ENCODE measurements at regions not wholly inside any gene's neighbourhood (a gene's known extent, or its start where the extent isn't known, plus 50 kb on each side); places are given as distances from the start of the nearest gene placed in this dataset.

DNA sequence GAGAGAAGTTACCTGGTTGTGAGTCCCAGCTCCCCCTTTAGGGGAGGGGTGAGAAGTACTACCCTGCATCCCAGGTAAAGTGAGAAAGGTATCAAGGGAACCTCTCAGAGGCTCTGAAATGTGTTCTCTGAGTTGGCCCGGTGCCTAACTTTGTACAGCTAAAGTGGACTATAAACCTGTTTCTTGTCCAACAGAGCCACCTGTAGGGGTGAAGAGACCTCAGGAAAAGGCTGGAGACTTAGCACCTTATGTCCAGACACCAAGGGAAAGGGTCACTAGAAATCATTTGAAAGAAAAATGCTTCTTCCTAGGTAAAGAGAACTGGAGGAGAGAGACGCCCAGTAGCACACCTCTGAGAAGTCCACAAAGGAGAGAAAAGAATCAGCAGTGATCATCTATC, 108.3 kb upstream of the KIF2A start:
- ChIA-PET CTCF (no interaction called here), POLR2A (no interaction called here)
- DNase-seq (ENCODE audit: extremely low spot score): no peak
- TF ChIP-seq, protein P1, sequence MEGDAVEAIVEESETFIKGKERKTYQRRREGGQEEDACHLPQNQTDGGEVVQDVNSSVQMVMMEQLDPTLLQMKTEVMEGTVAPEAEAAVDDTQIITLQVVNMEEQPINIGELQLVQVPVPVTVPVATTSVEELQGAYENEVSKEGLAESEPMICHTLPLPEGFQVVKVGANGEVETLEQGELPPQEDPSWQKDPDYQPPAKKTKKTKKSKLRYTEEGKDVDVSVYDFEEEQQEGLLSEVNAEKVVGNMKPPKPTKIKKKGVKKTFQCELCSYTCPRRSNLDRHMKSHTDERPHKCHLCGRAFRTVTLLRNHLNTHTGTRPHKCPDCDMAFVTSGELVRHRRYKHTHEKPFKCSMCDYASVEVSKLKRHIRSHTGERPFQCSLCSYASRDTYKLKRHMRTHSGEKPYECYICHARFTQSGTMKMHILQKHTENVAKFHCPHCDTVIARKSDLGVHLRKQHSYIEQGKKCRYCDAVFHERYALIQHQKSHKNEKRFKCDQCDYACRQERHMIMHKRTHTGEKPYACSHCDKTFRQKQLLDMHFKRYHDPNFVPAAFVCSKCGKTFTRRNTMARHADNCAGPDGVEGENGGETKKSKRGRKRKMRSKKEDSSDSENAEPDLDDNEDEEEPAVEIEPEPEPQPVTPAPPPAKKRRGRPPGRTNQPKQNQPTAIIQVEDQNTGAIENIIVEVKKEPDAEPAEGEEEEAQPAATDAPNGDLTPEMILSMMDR (IDR thresholded peaks at IDR 0.05; ENCODE audit: control extremely low read depth, extremely low read depth, low read depth, missing control alignments): no peak

DNA sequence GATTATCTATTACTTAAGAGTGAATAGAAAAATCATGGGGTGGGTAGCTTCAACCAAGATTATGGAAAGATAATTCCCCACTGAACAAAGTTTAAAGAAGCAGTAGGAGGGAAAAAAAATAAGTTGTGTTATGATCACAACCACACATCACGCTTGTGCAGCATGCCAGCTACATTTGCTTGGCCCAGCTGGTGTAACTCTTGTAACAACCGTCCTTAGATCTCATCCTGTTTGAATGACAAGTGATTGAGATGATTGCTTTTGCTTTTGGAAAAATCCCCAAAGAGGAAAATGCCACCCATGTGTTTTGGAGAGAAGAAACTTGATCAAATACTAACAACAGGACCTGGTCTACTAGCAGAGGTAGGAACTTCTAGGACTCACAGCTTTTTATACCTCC, 107.6 kb upstream of the KIF2A start:
- POLR2A ChIA-PET: no interaction called here
- TF ChIP-seq, protein P1 (IDR thresholded peaks at IDR 0.05; ENCODE audit: control extremely low read depth, extremely low read depth, low read depth, missing control alignments): no peak
- DNase-seq (ENCODE audit: extremely low spot score): no peak
- CTCF ChIA-PET: interaction anchor here (1.0 to 1.2 kb wide), 2 partner anchors 10 to 322 kb away, joined by 3 read pairs; no protein-coding TSS in a partner anchor

DNA sequence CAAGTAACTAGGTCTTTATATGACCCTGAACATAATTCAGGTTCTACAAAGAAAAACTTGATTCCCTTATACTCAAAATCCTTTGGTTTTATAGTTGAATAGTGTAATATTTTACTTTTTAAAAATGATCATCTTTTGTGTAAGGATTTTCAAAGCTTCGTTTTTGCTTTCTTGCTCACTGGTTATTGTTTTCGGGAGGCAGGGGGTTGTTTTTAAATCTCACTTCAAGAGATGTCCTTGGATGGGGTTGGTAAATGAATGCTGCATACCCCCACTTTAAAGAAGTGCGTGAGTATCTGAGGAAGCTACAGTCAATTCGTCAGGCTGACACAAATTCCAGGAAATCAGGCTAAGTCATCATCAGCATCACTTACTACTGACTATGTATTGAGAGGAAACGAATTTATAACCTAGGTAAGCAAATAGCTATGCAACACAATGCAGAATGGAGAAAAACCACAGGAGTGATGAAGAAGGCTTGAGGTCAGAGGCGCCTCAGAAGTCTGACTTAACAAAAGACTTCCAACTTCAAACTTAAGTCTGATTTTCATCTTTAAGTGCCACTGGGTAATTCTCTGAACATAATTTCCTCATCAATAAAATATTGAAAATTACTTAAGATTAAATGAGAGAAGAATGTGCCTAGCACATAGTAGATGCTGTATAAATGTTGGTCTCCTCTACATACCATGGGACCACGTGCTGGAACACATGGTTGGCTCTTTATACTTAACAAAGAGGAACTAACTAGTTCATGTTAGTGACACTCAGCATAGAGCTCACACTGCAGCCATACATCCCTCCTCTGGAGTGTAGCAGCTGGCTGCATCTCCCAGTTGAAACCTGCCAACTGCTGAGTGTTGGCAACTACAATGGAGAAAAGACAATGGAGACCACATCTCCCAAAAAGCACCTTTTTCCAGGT, 106.0 kb upstream of the KIF2A start:
- TF ChIP-seq, protein P1 (IDR thresholded peaks at IDR 0.05; ENCODE audit: control extremely low read depth, extremely low read depth, low read depth, missing control alignments): no peak
- DNase-seq (ENCODE audit: extremely low spot score): no peak
- ChIA-PET CTCF (interaction anchor here (1.2 kb wide), 1 partner anchor 12 kb away, joined by 3 read pairs; no protein-coding TSS in a partner anchor), POLR2A (no interaction called here)

DNA sequence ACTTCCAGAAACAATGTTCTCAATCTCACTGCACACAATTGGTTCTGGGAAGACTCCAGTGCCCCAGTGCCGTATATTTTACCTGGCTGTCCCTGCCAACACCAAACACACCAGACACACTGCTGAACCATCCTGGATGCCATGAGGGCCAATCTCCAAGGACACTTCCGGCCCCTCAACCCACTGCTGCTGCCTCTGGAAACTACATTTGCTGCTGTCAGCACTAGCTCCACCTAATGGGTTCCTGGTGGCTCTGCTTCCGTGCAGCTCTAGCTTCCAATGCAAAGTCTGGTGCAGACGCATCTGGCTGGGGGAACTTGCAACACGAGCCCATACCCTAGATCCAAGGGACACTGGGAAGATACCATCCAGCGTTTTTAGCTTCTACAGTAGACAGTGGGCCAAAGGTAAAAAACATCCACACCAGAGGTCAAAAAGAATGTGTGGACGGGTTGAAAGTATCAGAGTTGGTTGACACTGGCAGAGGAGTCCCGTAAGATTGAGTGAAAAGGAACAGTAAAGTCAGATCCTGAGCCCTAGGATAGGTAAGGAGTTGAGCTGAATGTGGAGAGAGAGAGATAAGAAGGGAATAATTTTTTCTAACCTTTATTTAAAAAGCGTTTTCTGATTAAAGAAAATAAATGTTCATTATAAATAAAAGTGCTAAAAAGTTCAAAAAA, 99.7 kb upstream of the KIF2A start:
- no peak for DNase-seq (ENCODE audit: extremely low spot score)
- ChIA-PET POLR2A (no interaction called here), CTCF (interaction anchor here (1.3 kb wide), 2 partner anchors 17 to 18 kb away, joined by 5 read pairs; no protein-coding TSS in a partner anchor)
- TF ChIP-seq, protein P1 (IDR thresholded peaks at IDR 0.05; ENCODE audit: control extremely low read depth, extremely low read depth, low read depth, missing control alignments): no peak

DNA sequence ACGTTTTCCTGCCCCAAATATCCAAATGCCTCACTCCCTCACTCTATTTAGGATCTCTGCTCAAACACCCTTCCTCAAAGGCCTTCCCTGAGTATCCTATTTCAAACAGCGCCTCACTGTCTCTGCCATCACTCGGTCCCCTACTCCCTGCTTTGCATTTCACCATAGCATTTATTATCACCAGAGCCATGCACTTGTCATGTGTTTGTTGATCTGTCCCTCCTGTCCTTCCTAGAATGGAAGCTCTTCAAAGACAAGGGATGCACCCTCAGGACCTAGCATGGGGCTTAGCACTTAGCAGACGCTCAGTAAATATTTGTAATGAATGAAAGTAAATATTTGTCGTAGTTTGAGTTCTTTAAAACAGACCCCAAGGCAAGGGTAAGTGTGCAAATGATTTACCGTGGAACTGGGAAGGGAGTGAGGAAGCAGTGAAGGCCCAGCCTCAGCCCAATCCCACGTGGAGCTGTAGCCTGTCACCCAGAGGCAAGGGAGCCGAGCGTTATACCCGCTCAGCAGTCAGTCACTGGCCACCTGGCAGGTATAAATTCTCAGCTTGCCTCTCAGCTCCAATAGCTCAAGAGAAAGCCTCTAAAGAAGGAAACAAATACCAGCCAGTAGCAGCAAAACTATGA, 97.7 kb upstream of the KIF2A start:
- TF ChIP-seq, protein P1 (IDR thresholded peaks at IDR 0.05; ENCODE audit: control extremely low read depth, extremely low read depth, low read depth, missing control alignments): no peak
- DNase-seq (ENCODE audit: extremely low spot score): no peak
- ChIA-PET CTCF (interaction anchor here (2.6 kb wide), 1 partner anchor 16 kb away, joined by 8 read pairs; no protein-coding TSS in a partner anchor), POLR2A (no interaction called here)

DNA sequence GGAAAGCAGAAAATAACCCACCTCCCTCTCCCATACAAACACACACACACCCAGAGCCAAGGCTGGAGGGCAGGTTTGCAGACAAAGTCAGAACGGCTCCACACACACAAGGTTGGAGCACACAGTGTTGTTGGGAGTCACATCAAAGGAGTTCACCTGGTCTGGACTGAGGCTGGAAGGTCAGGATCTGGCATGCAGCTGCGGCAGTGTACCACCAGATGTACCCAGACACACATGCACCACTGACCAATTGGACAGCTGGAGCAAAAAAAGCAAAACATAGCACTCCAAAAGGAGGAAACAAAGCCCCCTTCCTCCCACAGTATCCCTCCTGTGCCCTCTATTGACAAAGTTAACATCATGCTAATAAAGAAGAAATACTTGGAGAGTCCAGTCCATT, 94.6 kb upstream of the KIF2A start:
- CTCF ChIA-PET: no interaction called here
- DNase-seq (ENCODE audit: extremely low spot score): no peak
- TF ChIP-seq, protein P1 (IDR thresholded peaks at IDR 0.05; ENCODE audit: control extremely low read depth, extremely low read depth, low read depth, missing control alignments): no peak
- POLR2A ChIA-PET: no interaction called here

Data from GM10248 (cell line).